ENCODE measurements at regions not wholly inside any gene's neighbourhood (a gene's known extent, or its start where the extent isn't known, plus 50 kb on each side); places are given as distances from the start of the nearest gene placed in this dataset.
A peak's percentile ranks its signal among the peaks of the same experiment; 100 is the strongest.

DNA sequence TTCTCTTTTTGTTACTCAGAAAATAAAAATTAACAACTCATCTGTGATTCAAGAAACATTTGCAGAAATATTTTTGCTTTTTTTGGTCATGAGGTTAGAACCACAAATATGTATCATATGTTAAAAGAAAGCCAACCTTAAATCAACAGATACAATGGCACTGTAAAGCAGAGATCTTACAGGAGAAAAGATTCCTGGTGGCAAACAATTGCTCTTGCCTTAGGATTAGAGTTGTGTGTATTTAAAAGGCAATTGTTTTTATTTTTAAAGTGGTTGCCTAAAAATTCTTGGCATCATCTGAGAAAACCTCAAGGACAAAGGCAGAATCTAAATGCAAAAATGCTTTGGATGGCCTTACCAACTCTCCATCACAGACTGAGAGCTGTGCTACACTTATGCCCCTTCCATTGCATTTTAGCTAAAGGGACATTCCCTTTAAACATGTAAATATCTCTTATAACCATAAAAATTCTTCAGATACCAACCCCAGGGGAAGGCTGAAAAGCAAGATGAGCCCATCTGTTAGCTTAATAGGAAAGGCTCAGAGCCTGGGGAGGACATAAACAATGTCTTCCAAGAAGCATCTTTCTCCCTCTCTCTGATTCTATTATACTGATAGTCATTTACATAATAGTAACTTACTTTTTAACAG is 100.4 kb downstream of the FAM114A2 start:
- no peak overlapping the region for H2BK120ac ChIP-seq (ENCODE audit: low read depth, low read length)
- TF ChIP-seq RFX5 (IDR thresholded peaks at IDR 0.05; ENCODE audit: low read depth, low read length) (no peak), CEBPB (IDR thresholded peaks at IDR 0.05; ENCODE audit: low read depth, low read length) (no peak), RCOR1 (IDR thresholded peaks at IDR 0.05; ENCODE audit: insufficient replicate concordance, low read length) (no peak), FOS (IDR thresholded peaks at IDR 0.05; ENCODE audit: low read depth, low read length) (no peak), BHLHE40 (IDR thresholded peaks at IDR 0.05; ENCODE audit: low read depth, low read length) (no peak), RAD21 (IDR thresholded peaks at IDR 0.05; ENCODE audit: low read length) (no peak), POLR2A (IDR thresholded peaks at IDR 0.05; ENCODE audit: low read depth, low read length) (no peak), CHD1 (IDR thresholded peaks at IDR 0.05; ENCODE audit: low read depth, low read length) (no peak), MXI1 (IDR thresholded peaks at IDR 0.05; ENCODE audit: borderline replicate concordance, low read depth, low read length) (no peak), NFE2L2 (IDR thresholded peaks at IDR 0.05; ENCODE audit: low read depth, low read length) (no peak), MAZ (IDR thresholded peaks at IDR 0.05; ENCODE audit: borderline replicate concordance, low read depth, low read length) (no peak), MAFK (IDR thresholded peaks at IDR 0.05; ENCODE audit: low read depth, low read length) (no peak)
- TF ChIP-seq, protein P1, sequence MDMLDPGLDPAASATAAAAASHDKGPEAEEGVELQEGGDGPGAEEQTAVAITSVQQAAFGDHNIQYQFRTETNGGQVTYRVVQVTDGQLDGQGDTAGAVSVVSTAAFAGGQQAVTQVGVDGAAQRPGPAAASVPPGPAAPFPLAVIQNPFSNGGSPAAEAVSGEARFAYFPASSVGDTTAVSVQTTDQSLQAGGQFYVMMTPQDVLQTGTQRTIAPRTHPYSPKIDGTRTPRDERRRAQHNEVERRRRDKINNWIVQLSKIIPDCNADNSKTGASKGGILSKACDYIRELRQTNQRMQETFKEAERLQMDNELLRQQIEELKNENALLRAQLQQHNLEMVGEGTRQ (IDR thresholded peaks at IDR 0.05; ENCODE audit: low read depth, low read length) = no peak
- TF ChIP-seq, protein P2, sequence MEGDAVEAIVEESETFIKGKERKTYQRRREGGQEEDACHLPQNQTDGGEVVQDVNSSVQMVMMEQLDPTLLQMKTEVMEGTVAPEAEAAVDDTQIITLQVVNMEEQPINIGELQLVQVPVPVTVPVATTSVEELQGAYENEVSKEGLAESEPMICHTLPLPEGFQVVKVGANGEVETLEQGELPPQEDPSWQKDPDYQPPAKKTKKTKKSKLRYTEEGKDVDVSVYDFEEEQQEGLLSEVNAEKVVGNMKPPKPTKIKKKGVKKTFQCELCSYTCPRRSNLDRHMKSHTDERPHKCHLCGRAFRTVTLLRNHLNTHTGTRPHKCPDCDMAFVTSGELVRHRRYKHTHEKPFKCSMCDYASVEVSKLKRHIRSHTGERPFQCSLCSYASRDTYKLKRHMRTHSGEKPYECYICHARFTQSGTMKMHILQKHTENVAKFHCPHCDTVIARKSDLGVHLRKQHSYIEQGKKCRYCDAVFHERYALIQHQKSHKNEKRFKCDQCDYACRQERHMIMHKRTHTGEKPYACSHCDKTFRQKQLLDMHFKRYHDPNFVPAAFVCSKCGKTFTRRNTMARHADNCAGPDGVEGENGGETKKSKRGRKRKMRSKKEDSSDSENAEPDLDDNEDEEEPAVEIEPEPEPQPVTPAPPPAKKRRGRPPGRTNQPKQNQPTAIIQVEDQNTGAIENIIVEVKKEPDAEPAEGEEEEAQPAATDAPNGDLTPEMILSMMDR (conservative IDR thresholded peaks at IDR 0.05; ENCODE audit: low read depth, low read length) = no peak
- TF ChIP-seq, protein P3, sequence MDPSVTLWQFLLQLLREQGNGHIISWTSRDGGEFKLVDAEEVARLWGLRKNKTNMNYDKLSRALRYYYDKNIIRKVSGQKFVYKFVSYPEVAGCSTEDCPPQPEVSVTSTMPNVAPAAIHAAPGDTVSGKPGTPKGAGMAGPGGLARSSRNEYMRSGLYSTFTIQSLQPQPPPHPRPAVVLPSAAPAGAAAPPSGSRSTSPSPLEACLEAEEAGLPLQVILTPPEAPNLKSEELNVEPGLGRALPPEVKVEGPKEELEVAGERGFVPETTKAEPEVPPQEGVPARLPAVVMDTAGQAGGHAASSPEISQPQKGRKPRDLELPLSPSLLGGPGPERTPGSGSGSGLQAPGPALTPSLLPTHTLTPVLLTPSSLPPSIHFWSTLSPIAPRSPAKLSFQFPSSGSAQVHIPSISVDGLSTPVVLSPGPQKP (IDR thresholded peaks at IDR 0.05; ENCODE audit: borderline replicate concordance, low read depth, low read length) = no peak
- H3K9me1 ChIP-seq (ENCODE audit: insufficient read depth, low read length) = no peaks in the 10 kb centered on the region
- no peaks in the 10 kb centered on the region for H3K36me3 ChIP-seq (ENCODE audit: control insufficient read depth, insufficient read depth, low read length)
- CTCF ChIA-PET = no interaction called here
- POLR2A ChIA-PET (ENCODE audit: unreplicated experiment) = no interaction called here
- no peaks in the 10 kb centered on the region for H3K4me1 ChIP-seq (ENCODE audit: control insufficient read depth, insufficient read depth, low read length)
- no peak overlapping the region for H3K4me3 ChIP-seq (ENCODE audit: insufficient read depth, low read depth, low read length)
- H4K8ac ChIP-seq (ENCODE audit: low read depth in 2 of 2, low read length in 2 of 2) = no peak overlapping the region
- dilution Hi-C loops (cut with HindIII; ENCODE audit: low sequenced_read_pairs, unreplicated experiment) = no loop called here
- H3K56ac ChIP-seq (ENCODE audit: extremely low read depth, insufficient read depth, low read length) = no peak overlapping the region
- H4K20me1 ChIP-seq (ENCODE audit: insufficient read depth, low read length) = no peaks in the 10 kb centered on the region
- no peak overlapping the region for H4K91ac ChIP-seq (ENCODE audit: insufficient read depth, low read depth, low read length)
- H2AK9ac ChIP-seq (replicated peaks; ENCODE audit: low read depth, low read length, poor library complexity) = no peak overlapping the region
- H3K4me2 ChIP-seq (ENCODE audit: low read depth, low read length) = no peak overlapping the region
- no peak overlapping the region for H2BK20ac ChIP-seq (ENCODE audit: low read depth, low read length)
- no peak overlapping the region for H3K14ac ChIP-seq (replicated peaks; ENCODE audit: low read depth, low read length)
- in situ Hi-C loops (cut with MboI; ENCODE audit: low sequenced_read_pairs) = no loop called here
- H3K18ac ChIP-seq (ENCODE audit: low read depth, low read length) = no peak overlapping the region
- H3K23ac ChIP-seq (ENCODE audit: low read depth, low read length) = no peak overlapping the region
- H3K27ac ChIP-seq (ENCODE audit: insufficient read depth, low read length) = no peak overlapping the region
- H3K9me3 ChIP-seq (ENCODE audit: control insufficient read depth, insufficient read depth, low read length) = peaks cover 23% of the 10 kb centered on the region
- ATAC-seq (ENCODE audit: low read depth) = peak; percentile 49
- no peak overlapping the region for H3K4ac ChIP-seq (ENCODE audit: low read depth, low read length)
- H3K27me3 ChIP-seq (ENCODE audit: control insufficient read depth, insufficient read depth, low read length) = no peaks in the 10 kb centered on the region
- no peak overlapping the region for H2BK15ac ChIP-seq (ENCODE audit: low read depth, low read length)
- DNase-seq = no peak
- H3K79me1 ChIP-seq (ENCODE audit: low read depth in 1 of 2, low read length in 2 of 2) = no peaks in the 10 kb centered on the region
- intact Hi-C loops (cut with micrococcal nuclease) = no loop called here
- no peak overlapping the region for H3K9ac ChIP-seq (ENCODE audit: low read depth, low read length)
- H4K5ac ChIP-seq (ENCODE audit: low read depth, low read length) = no peak overlapping the region
- H2BK5ac ChIP-seq (ENCODE audit: low read depth, low read length, poor library complexity, severe bottlenecking) = no peak overlapping the region
- BruUV-seq (replicated peaks) = no TSS peak
- no peak overlapping the region for H2AFZ ChIP-seq (replicated peaks; ENCODE audit: low read length, poor library complexity)
- no peak overlapping the region for H2AK5ac ChIP-seq (ENCODE audit: low read depth, low read length)

Measured in IMR-90 (cell line).